ENCODE measurements at regions not wholly inside any gene's neighbourhood (a gene's known extent, or its start where the extent isn't known, plus 50 kb on each side); places are given as distances from the start of the nearest gene placed in this dataset.

DNA sequence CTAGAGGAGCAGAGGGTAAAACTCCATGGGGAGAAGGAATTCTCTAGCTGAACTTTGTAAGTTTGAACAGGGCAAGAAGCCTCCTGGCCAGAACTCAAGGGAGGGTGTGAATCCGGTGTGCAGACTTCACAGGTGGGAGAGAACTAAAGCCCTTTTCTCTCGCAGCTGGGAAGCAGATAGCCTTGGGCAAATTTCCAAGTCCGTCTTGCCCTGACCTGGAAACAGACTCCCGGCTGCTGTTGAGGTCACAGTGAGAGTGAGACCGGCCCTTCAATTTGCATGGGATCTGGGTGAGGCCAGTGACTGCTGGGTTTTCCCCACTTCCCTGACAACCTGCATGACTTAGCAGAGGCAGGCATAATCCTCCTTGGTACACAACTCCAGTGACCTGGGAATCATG lies 94.5 kb upstream of the ZNF827 start:
- DNase-seq (ENCODE audit: extremely low read depth in 1 of 11, low read depth in 9 of 11, low spot score in 4 of 11), result no peak

DNA sequence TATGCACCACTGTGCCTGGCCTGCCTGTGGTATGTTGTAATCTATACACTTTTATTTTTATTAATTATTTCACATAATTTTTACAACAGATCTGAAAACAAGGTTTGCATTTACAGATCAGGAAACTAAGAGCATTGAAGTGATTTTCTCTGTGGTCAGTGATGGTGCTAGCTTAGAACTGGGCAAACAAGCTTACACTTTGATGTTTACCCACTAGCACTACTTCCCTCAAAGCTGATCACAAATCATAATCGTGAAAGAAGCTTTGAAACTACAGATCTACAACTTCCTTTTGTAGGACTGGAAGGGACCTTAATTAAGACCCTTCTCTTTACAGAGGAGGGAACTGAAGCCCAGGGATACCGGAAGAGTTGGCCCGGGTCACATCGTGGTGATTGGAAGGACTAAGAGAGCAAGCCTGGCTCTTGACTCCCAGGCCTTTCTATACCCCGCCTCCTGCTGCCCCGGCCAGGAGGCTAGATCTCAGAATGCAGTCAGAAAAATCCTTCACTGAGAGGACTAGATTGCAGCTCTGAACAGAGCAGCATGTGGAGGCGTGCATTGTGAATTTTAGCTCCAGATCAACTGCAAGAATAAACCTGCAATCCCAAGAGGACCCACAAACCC lies 93.7 kb upstream of the ZNF827 start:
- DNase-seq (ENCODE audit: extremely low read depth in 1 of 11, low read depth in 9 of 11, low spot score in 4 of 11), result no peak

DNA sequence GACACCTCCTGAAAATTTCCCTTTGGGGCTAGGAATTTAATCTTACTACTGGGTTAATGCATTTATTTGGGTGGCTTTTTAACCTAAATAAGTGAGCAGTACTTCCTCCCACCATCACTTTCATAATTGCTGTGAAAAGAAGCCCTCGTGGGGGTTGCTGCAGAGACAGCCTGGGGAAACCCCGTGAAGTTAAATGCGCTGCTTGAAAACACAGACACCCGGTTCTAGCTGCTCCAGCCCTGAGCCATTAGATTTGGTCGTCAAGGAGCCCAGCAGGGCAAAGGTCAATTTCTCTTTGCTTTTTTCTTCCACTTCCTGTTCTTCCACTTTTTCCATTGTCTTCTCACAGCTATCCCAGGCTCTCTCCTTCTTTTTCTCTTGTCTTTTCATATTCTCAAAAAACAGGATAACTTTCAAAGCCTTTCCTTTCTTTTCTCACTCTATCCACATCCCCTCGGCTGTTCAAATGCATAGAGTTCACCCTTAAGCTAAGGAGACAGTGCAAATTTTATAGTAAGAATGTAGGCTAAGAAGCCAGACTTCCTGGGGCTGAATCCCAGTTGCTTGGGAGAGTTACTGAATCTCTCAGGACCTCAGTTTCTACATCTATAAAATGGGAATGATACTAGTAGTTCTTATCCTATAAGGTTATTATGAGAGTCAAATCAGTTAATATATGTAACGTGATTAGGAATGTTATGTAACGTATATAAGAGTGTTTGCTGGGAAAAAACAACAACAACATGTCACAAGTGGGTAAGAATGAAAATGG lies 91.5 kb upstream of the ZNF827 start:
- peak in 1 of 11 donors; percentile 2 for DNase-seq (ENCODE audit: extremely low read depth in 1 of 11, low read depth in 9 of 11, low spot score in 4 of 11)

DNA sequence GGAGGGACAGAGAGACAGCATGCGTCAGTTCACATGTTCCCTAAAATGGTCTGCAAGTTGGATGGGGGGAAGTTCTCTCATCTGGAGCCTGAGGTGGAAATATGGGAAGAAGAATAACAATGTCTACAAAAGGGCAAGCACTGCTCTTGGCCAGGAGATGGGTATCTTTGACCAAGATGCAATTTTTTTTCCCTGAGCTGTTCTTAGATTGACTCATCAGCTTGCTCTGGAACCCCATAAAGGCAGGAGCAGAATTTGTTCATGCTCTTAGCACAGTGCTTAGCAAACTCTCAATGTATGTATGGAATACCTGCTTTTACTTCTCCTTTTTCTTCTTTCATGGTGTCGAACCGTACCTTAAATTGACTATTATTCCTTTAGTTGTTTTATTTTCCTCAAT lies 90.5 kb upstream of the ZNF827 start:
- DNase-seq (ENCODE audit: extremely low read depth in 1 of 11, low read depth in 9 of 11, low spot score in 4 of 11), result no peak

DNA sequence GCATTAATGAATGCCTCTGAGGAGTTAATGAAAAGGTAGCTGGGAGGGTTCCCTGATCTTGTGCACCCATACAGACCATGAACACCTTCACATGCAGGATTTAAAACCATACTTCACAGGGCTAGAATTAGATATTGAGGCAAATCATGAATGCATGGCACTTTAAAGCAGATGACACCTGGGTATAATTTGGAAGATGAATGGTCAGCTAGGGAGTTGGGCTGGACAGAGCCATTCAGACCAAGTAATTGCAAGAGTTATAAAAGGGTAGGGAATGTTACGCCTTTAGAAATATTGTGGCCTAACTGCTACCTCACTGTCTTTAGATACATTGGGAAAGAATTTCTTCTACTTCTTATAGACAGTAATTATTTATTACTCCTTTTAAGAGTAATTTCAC lies 89.1 kb upstream of the ZNF827 start:
- DNase-seq (ENCODE audit: extremely low read depth in 1 of 11, low read depth in 9 of 11, low spot score in 4 of 11), result no peak

DNA sequence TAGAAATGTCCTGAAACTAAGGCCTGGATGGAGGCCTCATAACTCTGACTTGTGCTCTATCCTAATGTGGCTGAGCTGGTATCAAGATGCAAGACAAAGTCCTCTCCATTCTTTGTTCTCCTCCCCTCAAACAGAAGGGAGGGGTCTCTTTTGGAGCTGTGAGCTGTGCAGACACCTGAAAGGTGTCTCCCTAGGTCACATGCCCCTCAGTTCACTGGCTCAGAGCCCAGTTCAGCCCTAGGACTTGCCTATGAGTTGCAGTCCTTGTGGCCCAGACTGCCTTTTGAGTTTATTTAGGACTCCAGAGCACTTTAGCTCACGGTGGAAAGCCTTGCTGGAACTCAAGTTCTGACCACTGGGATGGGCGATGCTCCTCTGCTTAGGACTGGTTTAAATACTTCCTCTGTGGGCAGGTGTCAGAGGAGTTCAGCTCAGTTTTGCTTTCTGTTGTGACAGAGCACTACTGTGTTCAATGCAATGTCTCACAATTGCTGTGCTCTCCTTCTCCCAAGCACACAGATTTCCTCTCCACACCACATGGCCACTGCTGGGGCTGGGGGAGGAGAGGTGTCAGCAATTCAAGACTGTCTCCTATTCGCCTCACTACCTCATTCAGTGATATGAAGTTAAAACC lies 84.8 kb upstream of the ZNF827 start:
- no peak for DNase-seq (ENCODE audit: extremely low read depth in 1 of 11, low read depth in 9 of 11, low spot score in 4 of 11)

DNA sequence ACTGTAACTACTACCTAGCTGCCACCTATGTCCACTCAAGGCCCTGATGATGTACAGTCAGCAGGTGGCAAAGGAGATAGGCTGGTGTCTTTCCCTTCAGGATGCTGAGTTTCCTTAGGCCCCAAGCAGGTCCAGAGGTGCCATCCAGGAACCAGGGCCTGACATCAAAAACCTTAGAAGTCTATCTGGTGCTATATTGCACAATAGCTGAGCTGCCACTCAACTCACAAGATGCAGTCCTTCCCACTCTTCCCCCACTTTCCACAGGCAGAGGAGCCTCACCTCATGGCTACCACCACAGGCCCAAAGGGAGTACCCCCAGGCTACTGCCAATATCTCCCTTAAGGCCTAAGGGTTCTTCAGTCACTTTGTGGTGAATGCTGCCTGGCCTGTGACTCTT lies 83.9 kb upstream of the ZNF827 start:
- DNase-seq (ENCODE audit: extremely low read depth in 1 of 11, low read depth in 9 of 11, low spot score in 4 of 11), result no peak

DNA sequence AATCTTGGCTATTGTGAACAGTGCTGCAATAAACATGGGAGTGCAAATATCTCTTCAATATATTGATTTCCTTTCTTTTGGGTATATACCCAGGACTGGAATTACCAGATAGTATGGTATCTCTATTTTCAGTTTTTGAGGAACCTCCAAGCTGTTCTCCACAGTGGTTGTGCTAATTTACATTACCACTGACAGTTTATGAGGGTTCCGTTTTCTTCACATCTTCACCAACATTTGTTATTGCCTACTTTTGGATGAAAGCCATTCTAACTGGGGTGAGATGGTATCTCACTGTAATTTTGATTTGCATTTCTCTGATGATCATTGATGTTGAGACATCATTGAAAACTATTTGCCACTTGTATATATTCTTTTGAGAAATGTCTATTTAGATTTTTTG lies 79.6 kb upstream of the ZNF827 start:
- DNase-seq (ENCODE audit: extremely low read depth in 1 of 11, low read depth in 9 of 11, low spot score in 4 of 11), result no peak

DNA sequence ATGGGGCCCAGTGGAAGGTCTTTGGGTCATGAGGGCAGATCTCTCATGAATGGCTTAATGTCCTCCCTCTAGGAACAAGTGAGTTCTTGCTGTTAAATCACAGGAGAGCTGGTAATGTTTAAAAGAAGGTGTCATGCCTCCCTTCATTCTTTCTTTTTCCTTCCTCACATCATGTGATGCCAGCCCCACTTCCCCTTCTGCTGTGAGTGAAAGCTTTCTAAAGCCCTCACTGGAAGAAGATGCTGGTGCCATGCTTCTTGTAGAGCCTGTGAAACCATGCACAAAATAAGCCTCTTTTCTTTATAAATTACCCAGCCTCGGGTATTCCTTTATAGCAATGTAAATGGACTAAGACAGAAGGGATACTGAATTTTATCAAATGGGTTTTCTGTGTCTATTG lies 66.1 kb upstream of the ZNF827 start:
- DNase-seq (ENCODE audit: extremely low read depth in 1 of 11, low read depth in 9 of 11, low spot score in 4 of 11), result no peak

DNA sequence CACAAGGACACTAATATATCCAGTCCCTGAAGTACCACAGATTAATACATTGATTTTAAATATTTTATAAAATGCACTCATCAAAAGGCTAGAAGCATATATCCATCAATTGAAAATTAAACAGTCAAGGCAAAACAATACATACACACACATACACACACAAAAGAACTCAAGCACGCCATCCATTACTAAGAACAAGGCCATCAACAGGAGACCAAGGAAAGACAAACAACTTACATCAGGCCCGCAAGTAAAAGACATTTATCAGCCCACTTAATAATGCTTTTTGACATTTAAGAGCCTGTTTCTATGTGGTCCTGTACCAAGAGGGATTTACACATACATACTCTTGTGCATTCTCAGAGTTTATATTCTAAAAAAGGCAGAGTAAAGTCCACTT lies 50.0 kb upstream of the ZNF827 start:
- no peak for DNase-seq (ENCODE audit: extremely low read depth in 1 of 11, low read depth in 9 of 11, low spot score in 4 of 11)
